Adipocyte (in vitro differentiated cells): ENCODE measurements at regions not wholly inside any gene's neighbourhood (a gene's known extent, or its start where the extent isn't known, plus 50 kb on each side); places are given as distances from the start of the nearest gene placed in this dataset.

Source experiments
- DNase-seq: peaks from one replicate; pipeline ENCODE4 v3.0.0-alpha.2; 2015; ENCODE audit warnings: low read depth
- H3K27me3 ChIP-seq: replicated peaks from 2 replicates; pipeline ENCODE4 v1.7.0; 2013; ENCODE audit warnings: mild to moderate bottlenecking, low read length, moderate library complexity; ENCODE audit not compliant: control insufficient read depth, insufficient read depth
- H3K36me3 ChIP-seq: 2 replicates; pipeline ENCODE4 v1.7.0; 2013; ENCODE audit warnings: low read length, mild to moderate bottlenecking, moderate library complexity; ENCODE audit not compliant: control insufficient read depth, insufficient read depth, severe bottlenecking
- H3K4me1 ChIP-seq: 2 replicates; pipeline ENCODE4 v1.7.0; 2013; ENCODE audit warnings: mild to moderate bottlenecking, low read length, moderate library complexity; ENCODE audit not compliant: control insufficient read depth, insufficient read depth
- H3K4me3 ChIP-seq: 2 replicates; pipeline ENCODE4 v1.7.0; 2013; ENCODE audit warnings: mild to moderate bottlenecking, low read length, moderate library complexity
- H3K9ac ChIP-seq: 2 replicates; pipeline ENCODE4 v1.7.0; 2013; ENCODE audit warnings: mild to moderate bottlenecking, low read length, moderate library complexity
- H3K9me3 ChIP-seq: 2 replicates; pipeline ENCODE4 v1.7.0; 2013; ENCODE audit warnings: mild to moderate bottlenecking, low read length, moderate library complexity; ENCODE audit not compliant: control insufficient read depth

- Histone ChIP-seq H3K27me3 (no peaks in the 10 kb centered on the region), H3K4me3 (peak overlapping the region; percentile 58), H3K9ac (no peak overlapping the region), H3K9me3 (no peaks in the 10 kb centered on the region), H3K36me3 (no peaks in the 10 kb centered on the region), H3K4me1 (no peaks in the 10 kb centered on the region)
- DNase-seq, result peak; percentile 29
Observed at GRCh38 chr4:189092581-189092980, 848.1 kb upstream of the FRG1 start.

GRCh38 chr4:189096108-189096507 lies 844.6 kb upstream of the FRG1 start:
- H3K9ac ChIP-seq, result no peak overlapping the region
- H3K4me1 ChIP-seq, result no peaks in the 10 kb centered on the region
- no peak for DNase-seq
- H3K36me3 ChIP-seq, result no peaks in the 10 kb centered on the region
- no peaks in the 10 kb centered on the region for H3K27me3 ChIP-seq
- H3K4me3 ChIP-seq, result no peak overlapping the region
- no peaks in the 10 kb centered on the region for H3K9me3 ChIP-seq

- no peaks in the 10 kb centered on the region for H3K4me1 ChIP-seq
- no peaks in the 10 kb centered on the region for H3K9me3 ChIP-seq
- no peaks in the 10 kb centered on the region for H3K36me3 ChIP-seq
- H3K4me3 ChIP-seq, result no peak overlapping the region
- no peaks in the 10 kb centered on the region for H3K27me3 ChIP-seq
- no peak overlapping the region for H3K9ac ChIP-seq
- no peak for DNase-seq
Observed at GRCh38 chr4:189096717-189097116, 844.0 kb upstream of the FRG1 start.

- DNase-seq, result no peak
Observed at GRCh38 chr4:189098932-189099696, 841.6 kb upstream of the FRG1 start.

GRCh38 chr4:189113389-189113888 lies 827.2 kb upstream of the FRG1 start:
- Histone ChIP-seq H3K4me3 (no peak overlapping the region), H3K36me3 (no peaks in the 10 kb centered on the region)
- DNase-seq, result no peak

More at GRCh38 chr4:189098932-189099696, 841.6 kb upstream of the FRG1 start:
- no peak overlapping the region for H3K4me3 ChIP-seq
- H3K36me3 ChIP-seq, result no peaks in the 10 kb centered on the region
- no peaks in the 10 kb centered on the region for H3K9me3 ChIP-seq
- H3K9ac ChIP-seq, result no peak overlapping the region
- no peaks in the 10 kb centered on the region for H3K27me3 ChIP-seq
- no peaks in the 10 kb centered on the region for H3K4me1 ChIP-seq

GRCh38 chr4:189117426-189117825 lies 823.2 kb upstream of the FRG1 start:
- H3K9me3 ChIP-seq, result no peaks in the 10 kb centered on the region
- no peak overlapping the region for H3K9ac ChIP-seq
- H3K4me1 ChIP-seq, result no peaks in the 10 kb centered on the region
- no peaks in the 10 kb centered on the region for H3K36me3 ChIP-seq
- no peak overlapping the region for H3K4me3 ChIP-seq
- peaks cover 12% of the 10 kb centered on the region for H3K27me3 ChIP-seq
- DNase-seq, result peak; percentile 19

More at GRCh38 chr4:189113389-189113888, 827.2 kb upstream of the FRG1 start:
- Histone ChIP-seq H3K4me1 (no peaks in the 10 kb centered on the region), H3K9ac (no peak overlapping the region), H3K9me3 (no peaks in the 10 kb centered on the region), H3K27me3 (peaks cover 12% of the 10 kb centered on the region)

GRCh38 chr4:189121336-189121735 lies 819.3 kb upstream of the FRG1 start:
- no peak for DNase-seq
- peaks cover 3% of the 10 kb centered on the region for H3K27me3 ChIP-seq
- H3K36me3 ChIP-seq, result no peaks in the 10 kb centered on the region
- no peaks in the 10 kb centered on the region for H3K4me1 ChIP-seq
- H3K9me3 ChIP-seq, result no peaks in the 10 kb centered on the region
- no peak overlapping the region for H3K9ac ChIP-seq
- no peak overlapping the region for H3K4me3 ChIP-seq

GRCh38 chr4:189124149-189124758 lies 816.4 kb upstream of the FRG1 start:
- H3K4me1 ChIP-seq, result no peaks in the 10 kb centered on the region
- no peak overlapping the region for H3K9ac ChIP-seq
- H3K9me3 ChIP-seq, result no peaks in the 10 kb centered on the region
- no peaks in the 10 kb centered on the region for H3K36me3 ChIP-seq
- H3K4me3 ChIP-seq, result no peak overlapping the region
- DNase-seq, result peak; percentile 83
- no peaks in the 10 kb centered on the region for H3K27me3 ChIP-seq

GRCh38 chr4:189124791-189125190 lies 815.9 kb upstream of the FRG1 start:
- Histone ChIP-seq H3K4me1 (no peaks in the 10 kb centered on the region), H3K36me3 (no peaks in the 10 kb centered on the region), H3K9me3 (no peaks in the 10 kb centered on the region), H3K27me3 (no peaks in the 10 kb centered on the region), H3K9ac (no peak overlapping the region), H3K4me3 (no peak overlapping the region)
- no peak for DNase-seq

- H3K9me3 ChIP-seq, result no peaks in the 10 kb centered on the region
- no peaks in the 10 kb centered on the region for H3K36me3 ChIP-seq
- no peaks in the 10 kb centered on the region for H3K4me1 ChIP-seq
- DNase-seq, result no peak
- no peaks in the 10 kb centered on the region for H3K27me3 ChIP-seq
- H3K4me3 ChIP-seq, result no peak overlapping the region
- H3K9ac ChIP-seq, result no peak overlapping the region
Observed at GRCh38 chr4:189126040-189126439, 814.6 kb upstream of the FRG1 start.

GRCh38 chr4:189128341-189128740 lies 812.3 kb upstream of the FRG1 start:
- no peak for DNase-seq
- no peak overlapping the region for H3K4me3 ChIP-seq
- no peaks in the 10 kb centered on the region for H3K27me3 ChIP-seq
- H3K9me3 ChIP-seq, result no peaks in the 10 kb centered on the region
- no peaks in the 10 kb centered on the region for H3K36me3 ChIP-seq
- no peak overlapping the region for H3K9ac ChIP-seq
- no peaks in the 10 kb centered on the region for H3K4me1 ChIP-seq
